Endothelial cell (in vitro differentiated cells): ENCODE measurements at regions not wholly inside any gene's neighbourhood (a gene's known extent, or its start where the extent isn't known, plus 50 kb on each side); places are given as distances from the start of the nearest gene placed in this dataset.

Source experiments
- DNase-seq: peaks from one replicate; pipeline ENCODE4 v3.0.0; 2021; ENCODE audit warnings: low spot score
- H3K27ac Mint-ChIP-seq: one replicate; pipeline ENCODE4 v1.8.0; 2021; ENCODE audit warnings: mixed read lengths, inconsistent platforms; ENCODE audit not compliant: unreplicated experiment
- H3K27me3 Mint-ChIP-seq: one replicate; pipeline ENCODE4 v1.8.0; 2021; ENCODE audit warnings: mild to moderate bottlenecking, moderate library complexity, mixed read lengths, inconsistent platforms; ENCODE audit not compliant: unreplicated experiment
- H3K36me3 Mint-ChIP-seq: one replicate; pipeline ENCODE4 v1.8.0; 2021; ENCODE audit warnings: mild to moderate bottlenecking, low read depth, mixed read lengths, inconsistent platforms; ENCODE audit not compliant: unreplicated experiment
- H3K4me1 Mint-ChIP-seq: one replicate; pipeline ENCODE4 v1.8.0; 2021; ENCODE audit warnings: mild to moderate bottlenecking, mixed read lengths, inconsistent platforms; ENCODE audit not compliant: unreplicated experiment
- H3K4me3 Mint-ChIP-seq: one replicate; pipeline ENCODE4 v1.8.0; 2021; ENCODE audit warnings: mild to moderate bottlenecking, mixed read lengths, inconsistent platforms; ENCODE audit not compliant: unreplicated experiment
- H3K9me3 Mint-ChIP-seq: one replicate; pipeline ENCODE4 v1.8.0; 2021; ENCODE audit warnings: mixed read lengths, inconsistent platforms; ENCODE audit not compliant: unreplicated experiment
- CTCF ChIP-seq: fragments of 200-600 bp; sonication (generic); IDR thresholded peaks from one replicate; pipeline ENCODE4 v1.5.0; 2021; ENCODE audit warnings: antibody characterized with exemption; ENCODE audit not compliant: unreplicated experiment

- DNase-seq = no peak
- Mint-ChIP-seq H3K27me3 (no peaks in the 10 kb centered on the region), H3K27ac (no peak overlapping the region), H3K4me3 (no peak overlapping the region), H3K36me3 (no peaks in the 10 kb centered on the region), H3K4me1 (no peaks in the 10 kb centered on the region), H3K9me3 (no peaks in the 10 kb centered on the region)
- TF ChIP-seq CTCF = no peak
These were observed 631.1 kb downstream of the TBC1D4 start for GRCh38 chr13:74850893-74851292.

GRCh38 chr13:74847966-74848365, 634.0 kb downstream of the TBC1D4 start:
- H3K4me1 Mint-ChIP-seq = no peaks in the 10 kb centered on the region
- H3K9me3 Mint-ChIP-seq = no peaks in the 10 kb centered on the region
- DNase-seq = no peak
- no peaks in the 10 kb centered on the region for H3K36me3 Mint-ChIP-seq
- H3K27me3 Mint-ChIP-seq = no peaks in the 10 kb centered on the region
- no peak for TF ChIP-seq CTCF
- H3K27ac Mint-ChIP-seq = no peak overlapping the region
- no peak overlapping the region for H3K4me3 Mint-ChIP-seq

- Mint-ChIP-seq H3K36me3 (no peaks in the 10 kb centered on the region), H3K4me1 (no peaks in the 10 kb centered on the region), H3K4me3 (no peak overlapping the region), H3K27me3 (no peaks in the 10 kb centered on the region), H3K9me3 (no peaks in the 10 kb centered on the region), H3K27ac (no peak overlapping the region)
- no peak for DNase-seq
- no peak for TF ChIP-seq CTCF
These were observed 636.2 kb downstream of the TBC1D4 start for GRCh38 chr13:74845806-74846205.

GRCh38 chr13:74841651-74842050, 640.3 kb downstream of the TBC1D4 start:
- TF ChIP-seq CTCF = no peak
- Mint-ChIP-seq H3K27me3 (no peaks in the 10 kb centered on the region), H3K4me1 (no peaks in the 10 kb centered on the region), H3K4me3 (no peak overlapping the region), H3K27ac (no peak overlapping the region), H3K9me3 (no peaks in the 10 kb centered on the region), H3K36me3 (no peaks in the 10 kb centered on the region)
- no peak for DNase-seq

- Mint-ChIP-seq H3K9me3 (no peaks in the 10 kb centered on the region), H3K36me3 (no peaks in the 10 kb centered on the region), H3K27ac (no peak overlapping the region), H3K4me3 (no peak overlapping the region), H3K27me3 (no peaks in the 10 kb centered on the region), H3K4me1 (no peaks in the 10 kb centered on the region)
- no peak for DNase-seq
- TF ChIP-seq CTCF = no peak
These were observed 640.8 kb downstream of the TBC1D4 start for GRCh38 chr13:74841123-74841522.
